H1 (cell line): ENCODE measurements at regions not wholly inside any gene's neighbourhood (a gene's known extent, or its start where the extent isn't known, plus 50 kb on each side); places are given as distances from the start of the nearest gene placed in this dataset.

Experiments
- CTCF ChIA-PET: fragments of 300-600 bp; sonication (Branson Sonifier 250); formaldehyde crosslinking; loops from one replicate; lab custom pipeline; 2021; ENCODE audit not compliant: partially characterized antibody; lab: Charles Lee
- POLR2A ChIA-PET: fragments of 300-600 bp; sonication (Branson Sonifier 250); formaldehyde crosslinking; loops from one replicate; lab custom pipeline; 2021; ENCODE audit warnings: inconsistent platforms; ENCODE audit not compliant: partially characterized antibody; lab: Charles Lee
- DNase-seq, 2 experiments: peaks; one replicate each; pipeline versions ENCODE4 v3.0.0 to v3.0.0-alpha.2; 2010 to 2022; ENCODE audit warnings: low spot score in 2 of 2, low read depth in 1 of 2, mixed read lengths in 1 of 2
- FAIRE-seq: peaks from 2 replicates; lab custom pipeline; 2011; peaks lifted over from hg19 to GRCh38; lab: Jason Lieb, UNC
- H2AFZ ChIP-seq: 2 replicates; pipeline ENCODE4 v1.8.1; 2012; ENCODE audit warnings: low read length, inconsistent platforms
- H2AK5ac ChIP-seq: 2 replicates; pipeline ENCODE4 v1.6.1; 2013; ENCODE audit warnings: low read depth, low read length
- H2BK120ac ChIP-seq: replicated peaks from 2 replicates; pipeline ENCODE3; 2013; ENCODE audit warnings: low read depth, low read length, inconsistent platforms
- H2BK12ac ChIP-seq: 2 replicates; pipeline ENCODE4 v1.6.1; 2013; ENCODE audit warnings: low read depth, low read length
- H2BK15ac ChIP-seq: 2 replicates; pipeline ENCODE4 v1.6.1; 2013; ENCODE audit warnings: low read length
- H2BK20ac ChIP-seq: 2 replicates; pipeline ENCODE4 v1.6.1; 2013; ENCODE audit warnings: low read length
- H2BK5ac ChIP-seq: 2 replicates; pipeline ENCODE4 v1.6.1; 2013; ENCODE audit warnings: low read depth, low read length
- H3K14ac ChIP-seq: 2 replicates; pipeline ENCODE4 v1.6.1; 2013; ENCODE audit warnings: inconsistent platforms; ENCODE audit not compliant: insufficient read length
- H3K18ac ChIP-seq: 2 replicates; pipeline ENCODE4 v1.6.1; 2013; ENCODE audit warnings: low read length; ENCODE audit errors: extremely low read depth
- H3K23ac ChIP-seq: 2 replicates; pipeline ENCODE4 v1.6.1; 2013; ENCODE audit warnings: inconsistent platforms; ENCODE audit not compliant: insufficient read length
- H3K23me2 ChIP-seq: 2 replicates; pipeline ENCODE4 v1.6.1; 2013; ENCODE audit warnings: low read depth, low read length
- H3K27ac ChIP-seq: 2 replicates; pipeline ENCODE4 v1.6.1; 2011; ENCODE audit warnings: low read depth, low read length, inconsistent platforms
- H3K27me3 ChIP-seq, 4 experiments: replicated peaks in 1 of 4; 1 replicate in 1 of 4; 2 replicates in 3 of 4; pipeline versions ENCODE4 v1.6.1 to v1.8.1; 2011 to 2013; ENCODE audit warnings: low read length in 3 of 4, mild to moderate bottlenecking in 3 of 4, inconsistent platforms in 2 of 4, mixed read lengths in 2 of 4, moderate library complexity in 1 of 4; ENCODE audit not compliant: control insufficient read depth in 3 of 4, insufficient read depth in 3 of 4; ENCODE audit errors: extremely low read depth in 1 of 4
- H3K36me3 ChIP-seq, 4 experiments: 2 replicates each; pipeline versions ENCODE4 v1.6.1 to v1.8.1; 2011 to 2013; ENCODE audit warnings: mild to moderate bottlenecking in 4 of 4, low read length in 3 of 4, moderate library complexity in 2 of 4, control low read depth in 1 of 4, inconsistent platforms in 1 of 4; ENCODE audit not compliant: insufficient read depth in 4 of 4, control insufficient read depth in 2 of 4
- H3K4ac ChIP-seq: replicated peaks from 2 replicates; pipeline ENCODE3; 2013; ENCODE audit warnings: low read length, low read depth, mixed read lengths, inconsistent platforms; ENCODE audit not compliant: insufficient read length
- H3K4me1 ChIP-seq, 4 experiments: replicated peaks in 1 of 4; 1 replicate in 1 of 4; 2 replicates in 3 of 4; pipeline versions ENCODE4 v1.6.1 to v1.8.1; 2011 to 2013; ENCODE audit warnings: low read length in 3 of 4, inconsistent platforms in 2 of 4, mixed read lengths in 1 of 4; ENCODE audit not compliant: insufficient read depth in 4 of 4, control insufficient read depth in 3 of 4
- H3K4me2 ChIP-seq, 2 experiments: 2 replicates each; pipeline versions ENCODE4 v1.6.1 to v1.8.1; 2011 to 2013; ENCODE audit warnings: low read depth in 2 of 2, low read length in 2 of 2, control low read depth in 1 of 2, inconsistent platforms in 1 of 2, mild to moderate bottlenecking in 1 of 2; ENCODE audit not compliant: insufficient read depth in 1 of 2
- H3K4me3 ChIP-seq, 4 experiments: fragments of 200-600, 300-600 bp in 1 of 4; sonication (generic), shearing (Covaris generic), sonication (Bioruptor Twin) in 1 of 4; 2 replicates each; pipeline versions ENCODE4 v1.5.1 to v1.8.1; 2011 to 2016; ENCODE audit warnings: low read length in 4 of 4, low read depth in 3 of 4, control low read depth in 2 of 4, inconsistent platforms in 2 of 4, mild to moderate bottlenecking in 2 of 4, mixed read lengths in 1 of 4, moderate library complexity in 1 of 4; ENCODE audit not compliant: insufficient read depth in 2 of 4; ENCODE audit errors: extremely low read depth in 1 of 4
- H3K56ac ChIP-seq: replicated peaks from 2 replicates; pipeline ENCODE3; 2013; ENCODE audit warnings: low read depth, mild to moderate bottlenecking, mixed read lengths, low read length, inconsistent platforms; ENCODE audit not compliant: insufficient read length
- H3K79me1 ChIP-seq: 2 replicates; pipeline ENCODE4 v1.6.1; 2013; ENCODE audit warnings: low read depth, low read length, control low read depth
- H3K79me2 ChIP-seq, 2 experiments: 2 replicates each; pipeline versions ENCODE4 v1.6.1 to v1.8.1; 2012 to 2013; ENCODE audit warnings: low read length in 2 of 2, mild to moderate bottlenecking in 2 of 2, inconsistent platforms in 1 of 2; ENCODE audit not compliant: insufficient read depth in 2 of 2, control insufficient read depth in 1 of 2
- H3K9ac ChIP-seq, 4 experiments: replicated peaks in 1 of 4; 1 replicate in 1 of 4; 2 replicates in 3 of 4; pipeline versions ENCODE4 v1.6.1 to v1.8.1; 2011 to 2013; ENCODE audit warnings: low read depth in 3 of 4, low read length in 3 of 4, control low read depth in 2 of 4, mild to moderate bottlenecking in 2 of 4, moderate library complexity in 2 of 4, inconsistent platforms in 1 of 4; ENCODE audit errors: extremely low read depth in 1 of 4
- H3K9me3 ChIP-seq, 2 experiments: 2 replicates each; pipeline versions ENCODE4 v1.6.1 to v1.8.1; 2012 to 2013; ENCODE audit warnings: mild to moderate bottlenecking in 2 of 2, moderate library complexity in 2 of 2, control low read depth in 1 of 2, inconsistent platforms in 1 of 2, low read depth in 1 of 2, low read length in 1 of 2, mixed read lengths in 1 of 2; ENCODE audit not compliant: insufficient read depth in 2 of 2
- H4K20me1 ChIP-seq, 2 experiments: replicated peaks in 1 of 2; 2 replicates each; pipeline versions ENCODE3 to v1.8.1; 2011 to 2013; ENCODE audit warnings: inconsistent platforms in 2 of 2, low read length in 2 of 2, mild to moderate bottlenecking in 1 of 2; ENCODE audit not compliant: insufficient read depth in 2 of 2, control insufficient read depth in 1 of 2
- H4K5ac ChIP-seq: 2 replicates; pipeline ENCODE4 v1.6.1; 2013; ENCODE audit warnings: low read length, low read depth, mixed read lengths, inconsistent platforms; ENCODE audit not compliant: insufficient read length
- H4K8ac ChIP-seq: 2 replicates; pipeline ENCODE4 v1.8.0; 2013; ENCODE audit warnings: mild to moderate bottlenecking, moderate library complexity, low read length, inconsistent platforms; ENCODE audit not compliant: insufficient read depth; ENCODE audit errors: extremely low read depth
- H4K91ac ChIP-seq: replicated peaks from 2 replicates; pipeline ENCODE3; 2013; ENCODE audit warnings: low read length, mixed read lengths, inconsistent platforms; ENCODE audit not compliant: insufficient read length
- BACH1 ChIP-seq: IDR thresholded peaks from 2 replicates; pipeline ENCODE4 v1.6.1; 2012; ENCODE audit warnings: low read length, improper control_type of control experiment
- CBX8 ChIP-seq: fragments of 300-800, 300-1000 bp; sonication (generic); IDR thresholded peaks from 2 replicates; pipeline ENCODE4 v1.7.1; 2016; ENCODE audit warnings: low read depth, low read length, borderline replicate concordance
- CHD2 ChIP-seq: IDR thresholded peaks from 2 replicates; pipeline ENCODE4 v1.6.1; 2012; ENCODE audit warnings: low read length, improper control_type of control experiment
- CTBP2 ChIP-seq: IDR thresholded peaks from 2 replicates; pipeline ENCODE4 v1.7.0; 2011; ENCODE audit warnings: borderline replicate concordance, mild to moderate bottlenecking, moderate library complexity, mixed read lengths, low read length; ENCODE audit not compliant: insufficient read depth, insufficient read length
- EP300 ChIP-seq, 2 experiments: IDR thresholded peaks; 1 replicate in 1 of 2; 2 replicates in 1 of 2; pipeline ENCODE4 v1.6.1; 2011 to 2012; ENCODE audit warnings: low read depth in 2 of 2, low read length in 2 of 2, mild to moderate bottlenecking in 2 of 2, borderline replicate concordance in 1 of 2, inconsistent platforms in 1 of 2, moderate library complexity in 1 of 2
- HDAC6 ChIP-seq: IDR thresholded peaks from one replicate; pipeline ENCODE4 v1.7.1; 2012; ENCODE audit warnings: low read depth, mild to moderate bottlenecking, inconsistent platforms, low read length, moderate library complexity
- JUND ChIP-seq: IDR thresholded peaks from 2 replicates; pipeline ENCODE4 v1.6.1; 2011; ENCODE audit warnings: mild to moderate bottlenecking, improper control_type of control experiment, low read length
- KDM1A ChIP-seq: fragments of 200-600, 300-600 bp; sonication (generic); IDR thresholded peaks from 2 replicates; pipeline ENCODE4 v1.7.1; 2016; ENCODE audit warnings: mild to moderate bottlenecking, low read length, borderline replicate concordance
- KDM4A ChIP-seq: IDR thresholded peaks from one replicate; pipeline ENCODE4 v1.7.1; 2012; ENCODE audit warnings: low read depth, mild to moderate bottlenecking, moderate library complexity, low read length, inconsistent platforms; ENCODE audit not compliant: severe bottlenecking
- MAX ChIP-seq: IDR thresholded peaks from 2 replicates; pipeline ENCODE4 v1.6.1; 2012; ENCODE audit warnings: inconsistent platforms
- NRF1 ChIP-seq: IDR thresholded peaks from 2 replicates; pipeline ENCODE4 v1.6.1; 2011; ENCODE audit warnings: mild to moderate bottlenecking, low read depth, low read length, improper control_type of control experiment
- SP1 ChIP-seq: IDR thresholded peaks from 2 replicates; pipeline ENCODE4 v1.6.1; 2011; ENCODE audit warnings: low read depth, low read length
- TCF12 ChIP-seq: IDR thresholded peaks from 2 replicates; pipeline ENCODE4 v1.6.1; 2011; ENCODE audit warnings: low read depth, mild to moderate bottlenecking, low read length
- TF ChIP-seq, protein P1 (sequence below): IDR thresholded peaks from 2 replicates; pipeline ENCODE4 v1.6.1; 2012; ENCODE audit warnings: inconsistent platforms

- Histone ChIP-seq H3K36me3 (no peaks in the 10 kb centered on the region), H3K27ac (no peak overlapping the region), H2BK5ac (no peak overlapping the region), H3K4me3 (no peak overlapping the region), H3K4me1 (no peaks in the 10 kb centered on the region; a peak in 1 of 7 replicates), H3K4ac (no peak overlapping the region), H4K8ac (no peak overlapping the region), H3K23me2 (no peaks in the 10 kb centered on the region), H2AFZ (0 out of 2 replicates have a peak overlapping the region, but pooled peaks have one; percentile 57), H4K20me1 (no peaks in the 10 kb centered on the region), H4K5ac (no peak overlapping the region), H4K91ac (no peak overlapping the region), H3K79me1 (no peaks in the 10 kb centered on the region), H2BK12ac (no peak overlapping the region), H3K56ac (no peak overlapping the region), H2AK5ac (no peak overlapping the region), H2BK120ac (no peak overlapping the region), H3K9me3 (no peaks in the 10 kb centered on the region), H2BK15ac (no peak overlapping the region), H2BK20ac (no peak overlapping the region), H3K27me3 (no peaks in the 10 kb centered on the region), H3K79me2 (no peaks in the 10 kb centered on the region), H3K18ac (no peak overlapping the region), H3K4me2 (no peak overlapping the region), H3K14ac (no peak overlapping the region), H3K9ac (no peak overlapping the region), H3K23ac (no peak overlapping the region)
- POLR2A ChIA-PET: no interaction called here
- CTCF ChIA-PET: interaction anchor here (0.8 kb wide), 1 partner anchor 17 kb away, joined by 4 read pairs; no protein-coding TSS in a partner anchor
- DNase-seq (no peak), FAIRE-seq (no peak)
- TF ChIP-seq CTBP2 (no peak), EP300 (IDR thresholded peaks at IDR 0.05; ENCODE audit: borderline replicate concordance in 1 of 2, low read depth in 2 of 2, low read length in 2 of 2) (no peak), SP1 (no peak), MAX (no peak), CBX8 (no peak), CHD2 (no peak), TCF12 (no peak), BACH1 (no peak), JUND (no peak), KDM1A (no peak), HDAC6 (no peak), KDM4A (no peak), NRF1 (no peak)
- TF ChIP-seq, protein P1, sequence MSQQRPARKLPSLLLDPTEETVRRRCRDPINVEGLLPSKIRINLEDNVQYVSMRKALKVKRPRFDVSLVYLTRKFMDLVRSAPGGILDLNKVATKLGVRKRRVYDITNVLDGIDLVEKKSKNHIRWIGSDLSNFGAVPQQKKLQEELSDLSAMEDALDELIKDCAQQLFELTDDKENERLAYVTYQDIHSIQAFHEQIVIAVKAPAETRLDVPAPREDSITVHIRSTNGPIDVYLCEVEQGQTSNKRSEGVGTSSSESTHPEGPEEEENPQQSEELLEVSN: no peak
Observed at GRCh38 chr3:130293247-130293646, 52.2 kb upstream of the COL6A5 start.
